SK-N-SH treated with all-trans-retinoic acid at 6 μM for 48 hours (cell line): ENCODE measurements at regions not wholly inside any gene's neighbourhood (a gene's known extent, or its start where the extent isn't known, plus 50 kb on each side); places are given as distances from the start of the nearest gene placed in this dataset.

ENCODE experiments used
- ATAC-seq: fragments of 200-7000 bp; cut with Tn5 transposase; 3 replicates; pipeline ENCODE4 v1.9.1; 2020; ENCODE audit warnings: mild to moderate bottlenecking, moderate library complexity
- ARNTL ChIP-seq: fragments of 450-650 bp; formaldehyde crosslinking; IDR thresholded peaks from 2 replicates; pipeline ENCODE4 v1.5.0; 2020; ENCODE audit warnings: low read depth, mild to moderate bottlenecking, moderate library complexity, borderline replicate concordance
- BACH2 ChIP-seq: fragments of 250-450 bp; sonication (Bioruptor Pico); IDR thresholded peaks from 2 replicates; pipeline ENCODE4 v1.9.0; 2021; ENCODE audit warnings: mild to moderate bottlenecking, borderline replicate concordance
- CSDC2 ChIP-seq: fragments of 250-450 bp; sonication (Bioruptor Pico); IDR thresholded peaks from 2 replicates; pipeline ENCODE4 v1.5.0; 2020; ENCODE audit warnings: mild to moderate bottlenecking, moderate library complexity
- ESRRG ChIP-seq: fragments of 250-450 bp; sonication (Bioruptor Pico); IDR thresholded peaks from 2 replicates; pipeline ENCODE4 v1.6.1; 2021; ENCODE audit warnings: mild to moderate bottlenecking
- GLIS3 ChIP-seq: fragments of 250-450 bp; sonication (Bioruptor Pico); IDR thresholded peaks from 2 replicates; pipeline ENCODE4 v1.5.0; 2020; ENCODE audit warnings: mild to moderate bottlenecking, moderate library complexity
- OSR1 ChIP-seq: fragments of 250-450 bp; sonication (Bioruptor Pico); IDR thresholded peaks from 2 replicates; pipeline ENCODE4 v1.8.0; 2022; ENCODE audit warnings: moderate library complexity, mild to moderate bottlenecking, inconsistent platforms
- PPARA ChIP-seq: fragments of 250-450 bp; sonication (Bioruptor Pico); IDR thresholded peaks from 2 replicates; pipeline ENCODE4 v1.5.0; 2020; ENCODE audit warnings: mild to moderate bottlenecking, borderline replicate concordance
- SNAI2 ChIP-seq: fragments of 250-450 bp; sonication (Bioruptor Pico); IDR thresholded peaks from 2 replicates; pipeline ENCODE4 v1.5.0; 2020; ENCODE audit warnings: mild to moderate bottlenecking, moderate library complexity
- TCF4 ChIP-seq: fragments of 250-450 bp; sonication (Bioruptor Pico); IDR thresholded peaks from 2 replicates; pipeline ENCODE4 v1.8.0; 2021; ENCODE audit warnings: mild to moderate bottlenecking, moderate library complexity, borderline replicate concordance
- TOX ChIP-seq: fragments of 250-450 bp; sonication (Bioruptor Pico); IDR thresholded peaks from 2 replicates; pipeline ENCODE4 v1.8.0; 2021; ENCODE audit warnings: mild to moderate bottlenecking, moderate library complexity, borderline replicate concordance
- ZFP3 ChIP-seq: fragments of 250-450 bp; sonication (Bioruptor Pico); IDR thresholded peaks from 2 replicates; pipeline ENCODE4 v1.5.0; 2020; ENCODE audit warnings: mild to moderate bottlenecking, moderate library complexity
- ZFP30 ChIP-seq: fragments of 450-650 bp; formaldehyde crosslinking; IDR thresholded peaks from 2 replicates; pipeline ENCODE4 v1.5.0; 2022; ENCODE audit warnings: mild to moderate bottlenecking, moderate library complexity
- ZNF565 ChIP-seq: fragments of 450-650 bp; formaldehyde crosslinking; conservative IDR thresholded peaks from 2 replicates; pipeline ENCODE4 v1.5.0; 2020; ENCODE audit warnings: low read depth, mild to moderate bottlenecking, moderate library complexity
- ZNF70 ChIP-seq: fragments of 450-650 bp; formaldehyde crosslinking; IDR thresholded peaks from 2 replicates; pipeline ENCODE4 v1.5.0; 2020; ENCODE audit warnings: mild to moderate bottlenecking, moderate library complexity
- ZNF8 ChIP-seq: fragments of 450-650 bp; formaldehyde crosslinking; IDR thresholded peaks from 2 replicates; pipeline ENCODE4 v1.5.0; 2020; ENCODE audit warnings: mild to moderate bottlenecking, moderate library complexity
- TF ChIP-seq, protein P1 (sequence below): fragments of 250-450 bp; sonication (Bioruptor Pico); IDR thresholded peaks from 2 replicates; pipeline ENCODE4 v1.5.1; 2020; ENCODE audit warnings: low read depth, mild to moderate bottlenecking, moderate library complexity
- TF ChIP-seq, protein P2 (sequence below): fragments of 250-450 bp; sonication (Bioruptor Pico); IDR thresholded peaks from 2 replicates; pipeline ENCODE4 v1.8.0; 2020; ENCODE audit warnings: mild to moderate bottlenecking, moderate library complexity, borderline replicate concordance
- TF ChIP-seq, protein P3 (sequence below): fragments of 250-450 bp; sonication (Bioruptor Pico); IDR thresholded peaks from 2 replicates; pipeline ENCODE4 v1.5.1; 2021; ENCODE audit warnings: mild to moderate bottlenecking, moderate library complexity
- TF ChIP-seq, protein P4 (sequence below): fragments of 250-450 bp; sonication (Bioruptor Pico); IDR thresholded peaks from 2 replicates; pipeline ENCODE4 v1.5.0; 2020; ENCODE audit warnings: mild to moderate bottlenecking, moderate library complexity
- TF ChIP-seq, protein P5 (sequence below): fragments of 250-450 bp; sonication (Bioruptor Pico); IDR thresholded peaks from 2 replicates; pipeline ENCODE4 v1.8.0; 2021; ENCODE audit warnings: low read depth, mild to moderate bottlenecking, moderate library complexity, borderline replicate concordance

DNA sequence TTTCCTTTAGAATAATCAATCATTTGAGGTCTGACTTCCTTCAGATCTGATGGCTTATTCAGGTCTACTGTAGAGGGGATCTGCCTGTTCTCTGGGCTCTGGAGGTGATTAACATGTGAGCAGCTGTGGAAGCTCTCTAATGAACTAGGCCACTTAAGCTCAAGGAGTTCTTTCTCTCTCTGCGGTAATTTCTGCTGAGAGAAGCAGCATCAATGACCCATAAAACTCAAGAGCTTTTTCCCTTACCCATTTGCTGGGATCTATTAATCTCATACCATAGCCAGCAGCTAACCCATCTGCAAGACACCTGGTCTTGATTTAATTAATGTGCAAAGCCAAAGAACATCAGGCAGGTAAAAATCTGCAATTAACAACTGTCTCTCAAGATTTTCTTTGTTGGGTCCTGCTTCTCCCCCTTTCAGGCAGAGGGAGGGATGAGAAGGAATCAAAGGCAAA is 73.2 kb upstream of the DLG1 start:
- ATAC-seq, result no peak
- no peak for TF ChIP-seq PPARA
- no peak for TF ChIP-seq SNAI2

DNA sequence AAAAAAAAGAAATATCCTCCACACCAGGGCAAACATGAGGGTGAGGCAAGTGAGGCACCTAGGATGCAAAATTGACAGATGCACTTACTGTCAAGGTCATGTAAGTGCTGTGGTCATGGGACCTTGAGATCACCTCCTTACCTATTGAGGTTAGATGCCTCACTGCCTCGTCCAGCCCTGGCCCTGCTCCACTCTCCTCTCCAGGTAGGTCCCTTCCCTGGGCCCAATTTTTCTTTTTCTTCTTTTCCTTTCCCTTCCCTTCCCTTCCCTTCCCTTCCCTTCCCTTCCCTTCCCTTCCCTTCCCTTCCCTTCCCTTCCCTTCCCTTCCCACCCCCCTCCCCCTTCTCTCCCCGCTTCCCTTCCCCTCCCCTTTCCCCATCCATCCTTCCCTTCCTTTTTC is 71.1 kb upstream of the DLG1 start:
- TF ChIP-seq, protein P1, sequence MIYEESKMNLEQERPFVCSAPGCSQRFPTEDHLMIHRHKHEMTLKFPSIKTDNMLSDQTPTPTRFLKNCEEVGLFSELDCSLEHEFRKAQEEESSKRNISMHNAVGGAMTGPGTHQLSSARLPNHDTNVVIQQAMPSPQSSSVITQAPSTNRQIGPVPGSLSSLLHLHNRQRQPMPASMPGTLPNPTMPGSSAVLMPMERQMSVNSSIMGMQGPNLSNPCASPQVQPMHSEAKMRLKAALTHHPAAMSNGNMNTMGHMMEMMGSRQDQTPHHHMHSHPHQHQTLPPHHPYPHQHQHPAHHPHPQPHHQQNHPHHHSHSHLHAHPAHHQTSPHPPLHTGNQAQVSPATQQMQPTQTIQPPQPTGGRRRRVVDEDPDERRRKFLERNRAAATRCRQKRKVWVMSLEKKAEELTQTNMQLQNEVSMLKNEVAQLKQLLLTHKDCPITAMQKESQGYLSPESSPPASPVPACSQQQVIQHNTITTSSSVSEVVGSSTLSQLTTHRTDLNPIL (CRISPR knock-in tag), result no peak
- TF ChIP-seq, protein P2, sequence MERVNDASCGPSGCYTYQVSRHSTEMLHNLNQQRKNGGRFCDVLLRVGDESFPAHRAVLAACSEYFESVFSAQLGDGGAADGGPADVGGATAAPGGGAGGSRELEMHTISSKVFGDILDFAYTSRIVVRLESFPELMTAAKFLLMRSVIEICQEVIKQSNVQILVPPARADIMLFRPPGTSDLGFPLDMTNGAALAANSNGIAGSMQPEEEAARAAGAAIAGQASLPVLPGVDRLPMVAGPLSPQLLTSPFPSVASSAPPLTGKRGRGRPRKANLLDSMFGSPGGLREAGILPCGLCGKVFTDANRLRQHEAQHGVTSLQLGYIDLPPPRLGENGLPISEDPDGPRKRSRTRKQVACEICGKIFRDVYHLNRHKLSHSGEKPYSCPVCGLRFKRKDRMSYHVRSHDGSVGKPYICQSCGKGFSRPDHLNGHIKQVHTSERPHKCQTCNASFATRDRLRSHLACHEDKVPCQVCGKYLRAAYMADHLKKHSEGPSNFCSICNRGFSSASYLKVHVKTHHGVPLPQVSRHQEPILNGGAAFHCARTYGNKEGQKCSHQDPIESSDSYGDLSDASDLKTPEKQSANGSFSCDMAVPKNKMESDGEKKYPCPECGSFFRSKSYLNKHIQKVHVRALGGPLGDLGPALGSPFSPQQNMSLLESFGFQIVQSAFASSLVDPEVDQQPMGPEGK, result no peak
- TF ChIP-seq ZFP30 (CRISPR knock-in tag) (no peak), ZFP3 (CRISPR knock-in tag) (no peak), ESRRG (no peak), ZNF565 (no peak), ZNF8 (CRISPR knock-in tag) (no peak), OSR1 (CRISPR knock-in tag) (no peak), ARNTL (CRISPR knock-in tag) (no peak), BACH2 (CRISPR knock-in tag) (no peak), PPARA (no peak), TCF4 (no peak), GLIS3 (no peak), CSDC2 (CRISPR knock-in tag) (no peak), TOX (no peak), SNAI2 (no peak)
- TF ChIP-seq, protein P3, sequence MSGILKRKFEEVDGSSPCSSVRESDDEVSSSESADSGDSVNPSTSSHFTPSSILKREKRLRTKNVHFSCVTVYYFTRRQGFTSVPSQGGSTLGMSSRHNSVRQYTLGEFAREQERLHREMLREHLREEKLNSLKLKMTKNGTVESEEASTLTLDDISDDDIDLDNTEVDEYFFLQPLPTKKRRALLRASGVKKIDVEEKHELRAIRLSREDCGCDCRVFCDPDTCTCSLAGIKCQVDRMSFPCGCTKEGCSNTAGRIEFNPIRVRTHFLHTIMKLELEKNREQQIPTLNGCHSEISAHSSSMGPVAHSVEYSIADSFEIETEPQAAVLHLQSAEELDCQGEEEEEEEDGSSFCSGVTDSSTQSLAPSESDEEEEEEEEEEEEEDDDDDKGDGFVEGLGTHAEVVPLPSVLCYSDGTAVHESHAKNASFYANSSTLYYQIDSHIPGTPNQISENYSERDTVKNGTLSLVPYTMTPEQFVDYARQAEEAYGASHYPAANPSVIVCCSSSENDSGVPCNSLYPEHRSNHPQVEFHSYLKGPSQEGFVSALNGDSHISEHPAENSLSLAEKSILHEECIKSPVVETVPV, result no peak
- TF ChIP-seq, protein P4, sequence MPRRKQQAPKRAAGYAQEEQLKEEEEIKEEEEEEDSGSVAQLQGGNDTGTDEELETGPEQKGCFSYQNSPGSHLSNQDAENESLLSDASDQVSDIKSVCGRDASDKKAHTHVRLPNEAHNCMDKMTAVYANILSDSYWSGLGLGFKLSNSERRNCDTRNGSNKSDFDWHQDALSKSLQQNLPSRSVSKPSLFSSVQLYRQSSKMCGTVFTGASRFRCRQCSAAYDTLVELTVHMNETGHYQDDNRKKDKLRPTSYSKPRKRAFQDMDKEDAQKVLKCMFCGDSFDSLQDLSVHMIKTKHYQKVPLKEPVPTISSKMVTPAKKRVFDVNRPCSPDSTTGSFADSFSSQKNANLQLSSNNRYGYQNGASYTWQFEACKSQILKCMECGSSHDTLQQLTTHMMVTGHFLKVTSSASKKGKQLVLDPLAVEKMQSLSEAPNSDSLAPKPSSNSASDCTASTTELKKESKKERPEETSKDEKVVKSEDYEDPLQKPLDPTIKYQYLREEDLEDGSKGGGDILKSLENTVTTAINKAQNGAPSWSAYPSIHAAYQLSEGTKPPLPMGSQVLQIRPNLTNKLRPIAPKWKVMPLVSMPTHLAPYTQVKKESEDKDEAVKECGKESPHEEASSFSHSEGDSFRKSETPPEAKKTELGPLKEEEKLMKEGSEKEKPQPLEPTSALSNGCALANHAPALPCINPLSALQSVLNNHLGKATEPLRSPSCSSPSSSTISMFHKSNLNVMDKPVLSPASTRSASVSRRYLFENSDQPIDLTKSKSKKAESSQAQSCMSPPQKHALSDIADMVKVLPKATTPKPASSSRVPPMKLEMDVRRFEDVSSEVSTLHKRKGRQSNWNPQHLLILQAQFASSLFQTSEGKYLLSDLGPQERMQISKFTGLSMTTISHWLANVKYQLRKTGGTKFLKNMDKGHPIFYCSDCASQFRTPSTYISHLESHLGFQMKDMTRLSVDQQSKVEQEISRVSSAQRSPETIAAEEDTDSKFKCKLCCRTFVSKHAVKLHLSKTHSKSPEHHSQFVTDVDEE, result no peak
- no peak for ATAC-seq

DNA sequence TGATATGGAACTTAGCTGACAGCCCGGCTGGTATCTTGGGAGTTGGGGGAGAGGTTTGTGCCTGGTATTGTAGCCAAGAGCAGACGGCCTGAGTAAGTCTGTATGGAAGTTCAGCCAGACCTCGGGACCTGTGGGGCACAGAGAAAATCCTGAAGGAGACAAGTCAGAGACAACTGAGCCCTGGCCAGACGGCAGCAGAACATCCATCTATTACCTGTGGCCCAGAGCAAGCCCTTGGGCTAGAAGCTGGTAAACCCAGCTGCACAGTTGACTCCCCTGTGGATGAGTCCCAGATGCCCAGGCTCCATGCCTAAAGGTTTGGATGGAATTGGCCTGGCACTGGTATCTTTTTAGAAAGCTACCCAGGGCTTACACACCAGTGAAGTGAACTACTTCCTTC is 70.4 kb upstream of the DLG1 start:
- no peak for TF ChIP-seq ZNF70 (CRISPR knock-in tag)
- TF ChIP-seq, protein P5, sequence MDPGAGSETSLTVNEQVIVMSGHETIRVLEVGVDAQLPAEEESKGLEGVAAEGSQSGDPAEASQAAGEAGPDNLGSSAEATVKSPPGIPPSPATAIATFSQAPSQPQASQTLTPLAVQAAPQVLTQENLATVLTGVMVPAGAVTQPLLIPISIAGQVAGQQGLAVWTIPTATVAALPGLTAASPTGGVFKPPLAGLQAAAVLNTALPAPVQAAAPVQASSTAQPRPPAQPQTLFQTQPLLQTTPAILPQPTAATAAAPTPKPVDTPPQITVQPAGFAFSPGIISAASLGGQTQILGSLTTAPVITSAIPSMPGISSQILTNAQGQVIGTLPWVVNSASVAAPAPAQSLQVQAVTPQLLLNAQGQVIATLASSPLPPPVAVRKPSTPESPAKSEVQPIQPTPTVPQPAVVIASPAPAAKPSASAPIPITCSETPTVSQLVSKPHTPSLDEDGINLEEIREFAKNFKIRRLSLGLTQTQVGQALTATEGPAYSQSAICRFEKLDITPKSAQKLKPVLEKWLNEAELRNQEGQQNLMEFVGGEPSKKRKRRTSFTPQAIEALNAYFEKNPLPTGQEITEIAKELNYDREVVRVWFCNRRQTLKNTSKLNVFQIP (CRISPR knock-in tag), result no peak
- TF ChIP-seq PPARA, result no peak
- TF ChIP-seq, protein P1 (CRISPR knock-in tag), result no peak
- no peak for TF ChIP-seq BACH2 (CRISPR knock-in tag)
- no peak for ATAC-seq

DNA sequence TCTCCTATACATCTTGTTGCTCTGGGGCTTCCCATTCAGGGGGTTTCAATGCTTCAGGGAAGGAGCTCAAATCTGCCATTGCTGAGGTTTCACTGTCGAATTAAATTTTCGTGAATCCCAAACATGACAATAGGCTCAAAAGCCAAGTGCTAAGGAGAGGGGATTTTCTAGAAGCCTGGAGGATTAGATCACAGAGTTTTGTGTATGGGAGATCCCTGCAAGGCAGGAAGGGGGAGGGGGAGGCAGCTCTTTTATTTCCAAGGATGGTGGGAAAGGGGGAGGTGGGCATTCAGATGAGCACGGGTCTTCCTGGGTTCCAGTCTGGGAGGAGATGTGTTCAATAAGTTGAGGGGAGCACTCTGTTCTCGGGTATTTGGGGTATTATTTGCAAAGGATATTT is 69.9 kb upstream of the DLG1 start:
- no peak for ATAC-seq
- TF ChIP-seq ZNF70 (CRISPR knock-in tag), result no peak
- no peak for TF ChIP-seq TCF4
